GM19452 (cell line): ENCODE measurements at regions not wholly inside any gene's neighbourhood (a gene's known extent, or its start where the extent isn't known, plus 50 kb on each side); places are given as distances from the start of the nearest gene placed in this dataset.

Experiments used
- ATAC-seq: cut with Tn5 transposase; IDR thresholded peaks from one replicate; pipeline ENCODE4 v1.9.1; 2021; ENCODE audit not compliant: unreplicated experiment

- no peak for ATAC-seq
These were observed 60.2 kb upstream of the PCSK5 start for GRCh38 chr9:75830303-75830702.

GRCh38 chr9:75833778-75834177, 56.7 kb upstream of the PCSK5 start:
- no peak for ATAC-seq

- no peak for ATAC-seq
These were observed 55.6 kb upstream of the PCSK5 start for GRCh38 chr9:75834878-75835277.
